IMR-90 (cell line): ENCODE measurements at regions not wholly inside any gene's neighbourhood (a gene's known extent, or its start where the extent isn't known, plus 50 kb on each side); places are given as distances from the start of the nearest gene placed in this dataset.

Experiments used
- BHLHE40 ChIP-seq: fragments of 150-350 bp; IDR thresholded peaks from 2 replicates; pipeline ENCODE4 v1.6.1; 2016; ENCODE audit warnings: mild to moderate bottlenecking, low read depth, low read length
- CTCF ChIP-seq: conservative IDR thresholded peaks from 2 replicates; pipeline ENCODE4 v1.5.1; 2012; ENCODE audit warnings: mild to moderate bottlenecking, low read depth, low read length, improper control_type of control experiment
- MAZ ChIP-seq: IDR thresholded peaks from 2 replicates; pipeline ENCODE4 v1.6.1; 2012; ENCODE audit warnings: low read depth, mild to moderate bottlenecking, low read length, improper control_type of control experiment, moderate library complexity, borderline replicate concordance
- POLR2A ChIP-seq: IDR thresholded peaks from 2 replicates; pipeline ENCODE4 v1.6.1; 2012; ENCODE audit warnings: mild to moderate bottlenecking, low read depth, low read length
- RAD21 ChIP-seq: IDR thresholded peaks from 2 replicates; pipeline ENCODE4 v1.6.1; 2012; ENCODE audit warnings: low read length, improper control_type of control experiment
- RFX5 ChIP-seq: IDR thresholded peaks from 2 replicates; pipeline ENCODE4 v1.8.0; 2012; ENCODE audit warnings: low read depth, mild to moderate bottlenecking, low read length, moderate library complexity
- SMC3 ChIP-seq: fragments of 150-350 bp; IDR thresholded peaks from 2 replicates; pipeline ENCODE4 v1.6.1; 2016; ENCODE audit warnings: low read depth, mild to moderate bottlenecking, antibody characterized with exemption, low read length, moderate library complexity
- USF2 ChIP-seq: fragments of 150-350 bp; IDR thresholded peaks from 2 replicates; pipeline ENCODE4 v1.6.1; 2017; ENCODE audit warnings: mild to moderate bottlenecking, antibody characterized with exemption, low read length, low read depth

- TF ChIP-seq BHLHE40: peak; percentile 97
- TF ChIP-seq USF2: no peak
- no peak for TF ChIP-seq CTCF
- TF ChIP-seq POLR2A: no peak
- no peak for TF ChIP-seq RFX5
- no peak for TF ChIP-seq RAD21
- no peak for TF ChIP-seq MAZ
- TF ChIP-seq SMC3: no peak
These were observed 276.4 kb downstream of the FOXL1 start for GRCh38 chr16:86854626-86855294.
